Astrocyte (in vitro differentiated cells and primary cell): ENCODE measurements at regions not wholly inside any gene's neighbourhood (a gene's known extent, or its start where the extent isn't known, plus 50 kb on each side); places are given as distances from the start of the nearest gene placed in this dataset.

Experiments
- DNase-seq: peaks from one replicate; pipeline ENCODE4 v3.0.0-alpha.2; 2010; ENCODE audit warnings: low read depth
- FAIRE-seq: peaks from 2 replicates; lab custom pipeline; 2011; peaks lifted over from hg19 to GRCh38; lab: Jason Lieb, UNC
- H2AFZ ChIP-seq: 2 replicates; pipeline ENCODE4 v1.6.0; 2012; ENCODE audit warnings: low read depth, low read length, inconsistent platforms
- H3K27ac ChIP-seq: 2 replicates; pipeline ENCODE4 v1.5.1; 2011; ENCODE audit warnings: low read depth, low read length, inconsistent platforms
- H3K27me3 ChIP-seq: 2 replicates; pipeline ENCODE4 v1.6.0; 2011; ENCODE audit warnings: low read length, inconsistent platforms; ENCODE audit not compliant: insufficient read depth
- H3K36me3 ChIP-seq: 2 replicates; pipeline ENCODE4 v1.5.1; 2011; ENCODE audit warnings: low read length, inconsistent platforms; ENCODE audit not compliant: insufficient read depth
- H3K4me1 ChIP-seq: 2 replicates; pipeline ENCODE4 v1.5.1; 2011; ENCODE audit warnings: low read length, inconsistent platforms; ENCODE audit not compliant: insufficient read depth
- H3K4me2 ChIP-seq: 2 replicates; pipeline ENCODE4 v1.6.0; 2012; ENCODE audit warnings: low read length, inconsistent platforms
- H3K4me3 ChIP-seq: 2 replicates; pipeline ENCODE4 v1.5.1; 2011; ENCODE audit warnings: low read depth, mild to moderate bottlenecking, low read length, inconsistent platforms; ENCODE audit not compliant: insufficient read depth
- H3K79me2 ChIP-seq: 2 replicates; pipeline ENCODE4 v1.6.0; 2012; ENCODE audit warnings: mild to moderate bottlenecking, low read length, inconsistent platforms; ENCODE audit not compliant: insufficient read depth
- H3K9ac ChIP-seq: 2 replicates; pipeline ENCODE4 v1.6.0; 2012; ENCODE audit warnings: mild to moderate bottlenecking, low read length, inconsistent platforms
- H3K9me3 ChIP-seq: 2 replicates; pipeline ENCODE4 v1.5.1; 2012; ENCODE audit warnings: low read depth, mild to moderate bottlenecking, low read length, inconsistent platforms; ENCODE audit not compliant: insufficient read depth
- H4K20me1 ChIP-seq: 2 replicates; pipeline ENCODE4 v1.6.0; 2012; ENCODE audit warnings: low read length, inconsistent platforms; ENCODE audit not compliant: insufficient read depth
- H3K27ac Mint-ChIP-seq: one replicate; pipeline ENCODE4 v1.8.0; 2021; ENCODE audit warnings: mild to moderate bottlenecking, mixed read lengths; ENCODE audit not compliant: unreplicated experiment
- H3K27me3 Mint-ChIP-seq: one replicate; pipeline ENCODE4 v1.8.0; 2021; ENCODE audit warnings: low read depth, mixed read lengths; ENCODE audit not compliant: unreplicated experiment
- H3K36me3 Mint-ChIP-seq: one replicate; pipeline ENCODE4 v1.8.0; 2021; ENCODE audit warnings: low read depth, mixed read lengths; ENCODE audit not compliant: unreplicated experiment
- H3K4me1 Mint-ChIP-seq: one replicate; pipeline ENCODE4 v1.8.0; 2021; ENCODE audit warnings: low read depth, mixed read lengths; ENCODE audit not compliant: unreplicated experiment
- H3K4me3 Mint-ChIP-seq: one replicate; pipeline ENCODE4 v1.8.0; 2021; ENCODE audit warnings: mild to moderate bottlenecking, moderate library complexity, mixed read lengths; ENCODE audit not compliant: unreplicated experiment
- H3K9me3 Mint-ChIP-seq: one replicate; pipeline ENCODE4 v1.8.0; 2021; ENCODE audit warnings: mild to moderate bottlenecking, mixed read lengths; ENCODE audit not compliant: unreplicated experiment
- EZH2 ChIP-seq: IDR thresholded peaks from 2 replicates; pipeline ENCODE4 v1.6.1; 2012; ENCODE audit warnings: mild to moderate bottlenecking, low read length, inconsistent platforms; ENCODE audit not compliant: insufficient read depth
- TF ChIP-seq, protein P1 (sequence below): IDR thresholded peaks from 2 replicates; pipeline ENCODE4 v1.5.1; 2011; ENCODE audit warnings: low read depth, mild to moderate bottlenecking, inconsistent platforms, low read length, moderate library complexity; ENCODE audit not compliant: insufficient read depth

DNA sequence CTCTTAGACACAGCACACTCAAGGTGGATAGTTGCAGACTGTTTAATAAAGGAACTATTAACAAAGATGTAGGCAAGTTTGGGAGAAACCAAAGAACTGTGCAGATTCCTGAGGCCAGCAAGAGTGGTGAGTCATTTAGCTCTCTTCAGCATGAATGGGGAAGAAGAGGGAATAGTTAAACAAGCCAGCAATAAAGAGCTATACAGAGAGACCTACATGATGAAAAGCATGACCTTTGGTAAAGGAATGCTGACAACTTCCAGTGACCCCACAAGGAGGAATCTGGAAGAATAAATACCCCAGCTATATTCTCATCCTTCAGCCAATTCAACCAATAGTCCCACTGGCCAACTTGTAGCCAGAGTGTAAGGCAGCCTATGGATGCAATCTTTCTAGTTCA lies 706.0 kb upstream of the GRAMD2B start:
- H3K27me3 Mint-ChIP-seq, result no peaks in the 10 kb centered on the region
- H3K27ac Mint-ChIP-seq, result peak overlapping the region; percentile 88
- Histone ChIP-seq H3K4me2 (peak overlapping the region; percentile 65), H3K9ac (no peak overlapping the region), H3K27ac (peak overlapping the region; percentile 11), H3K27me3 (no peaks in the 10 kb centered on the region), H3K9me3 (no peaks in the 10 kb centered on the region), H3K4me3 (no peak overlapping the region), H3K4me1 (peaks cover 13% of the 10 kb centered on the region), H2AFZ (no peak overlapping the region), H3K79me2 (no peaks in the 10 kb centered on the region), H4K20me1 (no peaks in the 10 kb centered on the region), H3K36me3 (no peaks in the 10 kb centered on the region)
- peak; percentile 50 for FAIRE-seq
- peak; percentile 93 for DNase-seq
- no peaks in the 10 kb centered on the region for H3K9me3 Mint-ChIP-seq
- no peaks in the 10 kb centered on the region for H3K36me3 Mint-ChIP-seq
- no peak for TF ChIP-seq EZH2
- TF ChIP-seq, protein P1, sequence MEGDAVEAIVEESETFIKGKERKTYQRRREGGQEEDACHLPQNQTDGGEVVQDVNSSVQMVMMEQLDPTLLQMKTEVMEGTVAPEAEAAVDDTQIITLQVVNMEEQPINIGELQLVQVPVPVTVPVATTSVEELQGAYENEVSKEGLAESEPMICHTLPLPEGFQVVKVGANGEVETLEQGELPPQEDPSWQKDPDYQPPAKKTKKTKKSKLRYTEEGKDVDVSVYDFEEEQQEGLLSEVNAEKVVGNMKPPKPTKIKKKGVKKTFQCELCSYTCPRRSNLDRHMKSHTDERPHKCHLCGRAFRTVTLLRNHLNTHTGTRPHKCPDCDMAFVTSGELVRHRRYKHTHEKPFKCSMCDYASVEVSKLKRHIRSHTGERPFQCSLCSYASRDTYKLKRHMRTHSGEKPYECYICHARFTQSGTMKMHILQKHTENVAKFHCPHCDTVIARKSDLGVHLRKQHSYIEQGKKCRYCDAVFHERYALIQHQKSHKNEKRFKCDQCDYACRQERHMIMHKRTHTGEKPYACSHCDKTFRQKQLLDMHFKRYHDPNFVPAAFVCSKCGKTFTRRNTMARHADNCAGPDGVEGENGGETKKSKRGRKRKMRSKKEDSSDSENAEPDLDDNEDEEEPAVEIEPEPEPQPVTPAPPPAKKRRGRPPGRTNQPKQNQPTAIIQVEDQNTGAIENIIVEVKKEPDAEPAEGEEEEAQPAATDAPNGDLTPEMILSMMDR, result no peak
- H3K4me3 Mint-ChIP-seq, result peak overlapping the region; percentile 55
- H3K4me1 Mint-ChIP-seq, result peaks cover 24% of the 10 kb centered on the region

DNA sequence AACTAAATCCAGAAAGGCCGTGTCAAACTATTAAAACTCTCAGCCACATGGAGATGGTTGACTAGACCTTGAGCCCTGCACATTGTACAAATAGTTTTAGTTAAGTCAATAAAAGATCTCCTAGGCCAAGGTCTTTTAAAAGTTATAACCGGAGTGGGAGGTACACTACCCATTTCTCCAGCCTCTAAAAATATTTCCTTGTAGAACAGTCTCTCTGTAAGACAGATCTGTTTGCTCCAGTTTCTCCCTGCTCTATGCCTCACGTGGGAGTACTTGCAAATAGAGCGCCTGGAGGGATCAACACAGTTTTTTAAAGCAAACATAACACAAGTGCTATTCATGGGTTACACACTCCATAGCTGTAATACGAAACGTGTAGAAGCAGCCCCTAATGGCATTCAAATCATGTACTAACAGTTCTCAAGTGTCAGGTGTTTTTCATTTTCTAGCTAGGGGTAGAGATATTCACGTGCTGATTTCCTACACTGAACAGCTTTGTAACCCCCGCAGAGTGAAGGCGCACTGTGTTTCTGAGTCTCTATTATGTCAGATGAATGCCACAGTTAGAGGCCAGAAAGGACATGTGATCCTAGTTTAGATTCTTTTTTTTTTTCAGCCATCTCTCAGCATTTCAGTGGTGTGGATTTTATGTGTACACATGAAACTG lies 703.4 kb upstream of the GRAMD2B start:
- Histone ChIP-seq H2AFZ (no peak overlapping the region), H3K79me2 (no peaks in the 10 kb centered on the region), H3K4me3 (no peak overlapping the region), H3K4me1 (peaks cover 13% of the 10 kb centered on the region), H3K4me2 (no peak overlapping the region), H3K27ac (no peak overlapping the region), H3K27me3 (no peaks in the 10 kb centered on the region), H3K9ac (no peak overlapping the region), H3K9me3 (no peaks in the 10 kb centered on the region), H3K36me3 (no peaks in the 10 kb centered on the region), H4K20me1 (no peaks in the 10 kb centered on the region)
- H3K9me3 Mint-ChIP-seq, result no peaks in the 10 kb centered on the region
- TF ChIP-seq, protein P1, result no peak
- no peak for TF ChIP-seq EZH2
- no peaks in the 10 kb centered on the region for H3K36me3 Mint-ChIP-seq
- DNase-seq (peak; percentile 39), FAIRE-seq (no peak)
- H3K4me1 Mint-ChIP-seq, result peaks cover 24% of the 10 kb centered on the region
- H3K27ac Mint-ChIP-seq, result no peak overlapping the region
- H3K4me3 Mint-ChIP-seq, result no peak overlapping the region
- no peaks in the 10 kb centered on the region for H3K27me3 Mint-ChIP-seq

DNA sequence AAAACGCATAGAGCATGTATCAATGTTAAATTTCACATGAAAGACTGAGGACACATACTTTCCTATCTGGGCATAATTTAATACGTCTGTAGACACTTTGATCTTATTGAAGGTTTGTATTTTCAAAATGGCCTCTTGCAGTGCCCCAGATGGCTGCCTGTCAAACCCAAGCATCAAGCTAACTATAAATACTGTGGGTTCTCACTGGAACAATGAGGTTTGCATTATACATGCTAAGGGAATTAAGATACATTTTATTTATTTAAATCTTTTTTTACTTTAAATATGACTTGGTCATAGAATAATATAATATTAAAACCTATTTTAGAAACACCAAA lies 702.9 kb upstream of the GRAMD2B start:
- H3K9me3 ChIP-seq, result no peaks in the 10 kb centered on the region
- TF ChIP-seq, protein P1, result no peak
- TF ChIP-seq EZH2, result no peak
- H3K4me1 ChIP-seq, result peaks cover 13% of the 10 kb centered on the region
- H4K20me1 ChIP-seq, result no peaks in the 10 kb centered on the region
- H3K4me2 ChIP-seq, result no peak overlapping the region
- no peaks in the 10 kb centered on the region for H3K36me3 Mint-ChIP-seq
- H3K27me3 ChIP-seq, result no peaks in the 10 kb centered on the region
- no peak overlapping the region for H2AFZ ChIP-seq
- FAIRE-seq, result no peak
- H3K27me3 Mint-ChIP-seq, result no peaks in the 10 kb centered on the region
- H3K9ac ChIP-seq, result no peak overlapping the region
- DNase-seq, result no peak
- H3K79me2 ChIP-seq, result no peaks in the 10 kb centered on the region
- no peaks in the 10 kb centered on the region for H3K9me3 Mint-ChIP-seq
- no peak overlapping the region for H3K4me3 Mint-ChIP-seq
- H3K27ac Mint-ChIP-seq, result no peak overlapping the region
- H3K4me3 ChIP-seq, result no peak overlapping the region
- H3K27ac ChIP-seq, result no peak overlapping the region
- H3K4me1 Mint-ChIP-seq, result peaks cover 24% of the 10 kb centered on the region
- H3K36me3 ChIP-seq, result no peaks in the 10 kb centered on the region
